ENCODE measurements at regions not wholly inside any gene's neighbourhood (a gene's known extent, or its start where the extent isn't known, plus 50 kb on each side); places are given as distances from the start of the nearest gene placed in this dataset.
"Not testable (repeated sequence)": the region's sequence is repeated elsewhere in the genome, so short reads cannot be mapped to it uniquely, and the experiment has no call there.

DNA sequence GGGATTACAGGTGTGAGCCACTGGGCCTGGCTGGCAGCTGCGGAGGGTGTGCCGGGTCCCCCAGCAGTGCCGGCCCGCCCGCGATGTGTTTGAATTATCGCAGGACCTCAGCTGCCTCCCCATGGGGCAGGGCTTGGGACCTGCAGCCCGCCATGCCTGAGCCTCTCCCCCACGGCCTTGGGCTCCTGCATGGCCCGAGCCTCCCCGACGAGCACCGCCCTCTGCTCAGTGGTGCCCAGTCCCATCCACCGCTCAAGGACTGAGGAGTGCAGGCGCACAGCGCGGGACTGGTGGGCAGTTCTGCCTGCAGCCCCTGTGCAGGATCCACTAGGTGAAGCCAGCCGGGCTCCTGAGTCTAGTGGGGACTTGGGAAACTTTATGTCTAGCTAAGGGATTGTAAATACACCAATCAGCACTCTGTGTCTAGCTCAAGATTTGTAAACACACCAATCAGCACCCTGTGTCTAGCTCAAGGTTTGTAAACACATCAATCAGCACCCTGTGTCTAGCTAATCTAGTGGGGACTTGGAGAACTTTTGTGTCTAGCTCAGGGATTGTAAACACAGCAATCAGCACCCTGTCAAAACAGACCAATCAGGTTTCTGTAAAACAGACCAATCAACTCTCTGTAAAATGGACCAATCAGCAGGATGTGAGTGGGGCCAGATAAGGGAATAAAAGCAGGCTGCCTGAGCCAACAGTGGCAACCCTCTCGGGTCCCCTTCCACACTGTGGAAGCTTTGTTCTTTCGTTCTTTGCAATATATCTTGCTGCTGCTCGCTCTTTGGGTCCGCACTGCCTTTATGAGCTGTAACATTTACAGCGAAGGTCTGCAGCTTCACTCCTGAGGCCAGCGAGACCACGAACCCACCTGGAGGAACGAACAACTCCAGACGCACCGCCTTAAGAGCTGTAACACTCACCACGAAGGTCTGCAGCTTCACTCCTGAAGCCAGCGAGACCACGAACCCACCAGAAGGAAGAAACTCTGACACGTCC is 287.8 kb downstream of the ALG10 start:
- TF ChIP-seq PRPF4 (IDR thresholded peaks at IDR 0.05; ENCODE audit: low read depth, low read length, poor library complexity, severe bottlenecking); POLR2AphosphoS5 (IDR thresholded peaks at IDR 0.05; ENCODE audit: low read depth, low read length); RAD21 (CRISPR knock-in tag; IDR thresholded peaks at IDR 0.05); ARNTL (CRISPR knock-in tag; IDR thresholded peaks at IDR 0.05); ZNF678 (CRISPR knock-in tag; IDR thresholded peaks at IDR 0.05); MAFK (conservative IDR thresholded peaks at IDR 0.05 in 1 of 2, IDR thresholded peaks at IDR 0.05 in 1 of 2; ENCODE audit: low read length in 2 of 2): not testable (repeated sequence)

All from HepG2 (cell line).